K562 (cell line): ENCODE measurements at regions not wholly inside any gene's neighbourhood (a gene's known extent, or its start where the extent isn't known, plus 50 kb on each side); places are given as distances from the start of the nearest gene placed in this dataset.
A peak's percentile ranks its signal among the peaks of the same experiment; 100 is the strongest.

Source experiments
- ATAC-seq: fragments of 200-7000 bp; cut with Tn5 transposase; 3 replicates; pipeline ENCODE4 v1.9.1; 2020; ENCODE audit warnings: moderate library complexity
- BruUV-seq: library from RNA; stranded (reverse); fragments of 400-500 nt; replicated peaks from 2 replicates; lab custom pipeline; 2021; lab: Mats Ljungman, UMichigan
- CTCF ChIA-PET: fragments of 300-600 bp; formaldehyde crosslinking; extraction: SDS; loops from one replicate; lab custom pipeline; 2021; ENCODE audit warnings: low intra/inter-chr PET ratio; lab: Yijun Ruan, JAX
- POLR2A ChIA-PET: fragments of 300-600, 350-650 bp; sonication (Branson Sonifier 250); formaldehyde crosslinking; extraction: SDS; loops from one replicate; lab custom pipeline; 2021; ENCODE audit warnings: antibody characterized with exemption, inconsistent platforms; lab: Yijun Ruan, JAX
- DNase-seq, 4 experiments: peaks; one replicate each; pipeline versions ENCODE4 v3.0.0 to v3.0.0-alpha.2; 2011 to 2018; ENCODE audit warnings: low spot score in 3 of 4, mixed read lengths in 3 of 4; ENCODE audit errors: extremely low read depth in 1 of 4
- FAIRE-seq: peaks from 2 replicates; lab custom pipeline; 2011; peaks lifted over from hg19 to GRCh38; lab: Jason Lieb, UNC
- H2AFZ ChIP-seq: 2 replicates; pipeline ENCODE4 v1.6.0; 2011; ENCODE audit warnings: low read depth, low read length, control low read depth, inconsistent platforms
- H3K27ac ChIP-seq: fragments of 200-600 bp; 3 replicates; pipeline ENCODE4 v1.8.0; 2011; ENCODE audit warnings: low read depth, mild to moderate bottlenecking, control low read depth, inconsistent platforms, low read length, moderate library complexity, mixed read lengths; ENCODE audit errors: extremely low read depth
- H3K27me3 ChIP-seq, 2 experiments: fragments of 300-600 bp in 1 of 2; 2 replicates in 1 of 2; 3 replicates in 1 of 2; pipeline versions ENCODE4 v1.6.0 to v1.8.0; 2011; ENCODE audit warnings: inconsistent platforms in 2 of 2, low read length in 2 of 2, mild to moderate bottlenecking in 1 of 2, mixed read lengths in 1 of 2, moderate library complexity in 1 of 2; ENCODE audit not compliant: control insufficient read depth in 2 of 2, insufficient read depth in 2 of 2
- H3K36me3 ChIP-seq: fragments of 300-600 bp; 3 replicates; pipeline ENCODE4 v1.8.0; 2011; ENCODE audit warnings: mild to moderate bottlenecking, low read length, inconsistent platforms; ENCODE audit not compliant: control insufficient read depth, insufficient read depth
- H3K4me1 ChIP-seq, 2 experiments: fragments of 200-600 bp in 1 of 2; replicated peaks in 1 of 2; 2 replicates in 1 of 2; 3 replicates in 1 of 2; pipeline versions ENCODE4 v1.5.1 to v1.8.0; 2011; ENCODE audit warnings: inconsistent platforms in 2 of 2, low read length in 2 of 2, mild to moderate bottlenecking in 1 of 2, mixed read lengths in 1 of 2, moderate library complexity in 1 of 2; ENCODE audit not compliant: control insufficient read depth in 2 of 2, insufficient read depth in 2 of 2
- H3K4me2 ChIP-seq: 2 replicates; pipeline ENCODE4 v1.6.1; 2011; ENCODE audit warnings: low read length, control low read depth, inconsistent platforms, mixed read lengths; ENCODE audit not compliant: insufficient read depth
- H3K4me3 ChIP-seq: fragments of 200-600 bp; sonication (generic), shearing (Covaris generic); 2 replicates; pipeline ENCODE4 v1.5.1; 2016; ENCODE audit warnings: control low read depth, inconsistent platforms
- H3K79me2 ChIP-seq: fragments of 200-600 bp; 3 replicates; pipeline ENCODE4 v1.8.0; 2011; ENCODE audit warnings: low read length, inconsistent platforms; ENCODE audit not compliant: control insufficient read depth, insufficient read depth
- H3K9ac ChIP-seq, 2 experiments: 2 replicates each; pipeline versions ENCODE4 v1.6.0 to v1.6.1; 2011; ENCODE audit warnings: low read depth in 2 of 2, low read length in 2 of 2, control low read depth in 1 of 2, inconsistent platforms in 1 of 2, mild to moderate bottlenecking in 1 of 2, mixed read lengths in 1 of 2; ENCODE audit not compliant: insufficient read depth in 1 of 2
- H3K9me1 ChIP-seq: one replicate; pipeline ENCODE4 v1.6.0; 2011; ENCODE audit warnings: inconsistent platforms, mild to moderate bottlenecking, low read length, moderate library complexity; ENCODE audit not compliant: control insufficient read depth, insufficient read depth
- H3K9me3 ChIP-seq: replicated peaks from 2 replicates; pipeline ENCODE4 v1.5.1; 2011; ENCODE audit warnings: low read depth, low read length, inconsistent platforms; ENCODE audit not compliant: control insufficient read depth, insufficient read depth
- H4K20me1 ChIP-seq: replicated peaks from 2 replicates; pipeline ENCODE4 v1.6.1; 2011; ENCODE audit warnings: low read length, inconsistent platforms, mixed read lengths; ENCODE audit not compliant: control insufficient read depth, insufficient read depth
- CEBPG ChIP-seq, 3 experiments: fragments of 200-800 bp in 1 of 3; sonication (Bioruptor generic) in 1 of 3; sonication (generic) in 1 of 3; formaldehyde crosslinking in 1 of 3; IDR thresholded peaks in 2 of 3; conservative IDR thresholded peaks in 1 of 3; 2 replicates each; pipeline versions ENCODE4 v1.6.1 to v1.8.0; 2016 to 2022; ENCODE audit warnings: missing compliant biosample characterization in 2 of 3, missing genetic modification characterization in 2 of 3, mild to moderate bottlenecking in 1 of 3, missing genetic modification reagents in 1 of 3
- KDM4B ChIP-seq, 2 experiments: fragments of 450-650 bp in 1 of 2; sonication (generic) in 1 of 2; IDR thresholded peaks; 2 replicates each; pipeline ENCODE4 v1.6.1; 2016 to 2017; ENCODE audit warnings: borderline replicate concordance in 2 of 2, antibody characterized with exemption in 1 of 2, low read depth in 1 of 2, mild to moderate bottlenecking in 1 of 2
- MAFG ChIP-seq: fragments of 450-650 bp; conservative IDR thresholded peaks from 2 replicates; pipeline ENCODE4 v1.6.1; 2016; ENCODE audit warnings: missing genetic modification characterization, missing compliant biosample characterization
- SMC3 ChIP-seq: conservative IDR thresholded peaks from 2 replicates; pipeline ENCODE4 v1.6.1; 2011; ENCODE audit warnings: low read depth, low read length, improper control_type of control experiment; ENCODE audit not compliant: insufficient read depth
- STAT5A ChIP-seq: IDR thresholded peaks from 2 replicates; pipeline ENCODE4 v1.6.1; 2012; ENCODE audit warnings: low read length, inconsistent platforms, borderline replicate concordance
- ZFP1 ChIP-seq: fragments of 450-650 bp; formaldehyde crosslinking; IDR thresholded peaks from 2 replicates; pipeline ENCODE4 v1.4.0; 2020; ENCODE audit warnings: mild to moderate bottlenecking, mixed read lengths
- ZNF609 ChIP-seq: sonication (generic); formaldehyde crosslinking; IDR thresholded peaks from 2 replicates; pipeline ENCODE4 v1.8.1; 2023; ENCODE audit warnings: missing genetic modification reagents, mild to moderate bottlenecking, borderline replicate concordance
- WGBS: fragments of 100-300 bp; shearing (Covaris generic); methylation state at CpG from one replicate; pipeline ENCODE4 v1.1.6; 2016; ENCODE audit warnings: low coverage, mixed read lengths; ENCODE audit not compliant: insufficient coverage; ENCODE audit errors: missing lambda C conversion rate; 5-methylcytosine and 5-hydroxymethylcytosine counted together
- in situ Hi-C: fragments of 300-500 bp; cut with MboI; formaldehyde crosslinking; loops from 4 replicates; pipeline ENCODE4 v1.15.0; 2018; ENCODE audit warnings: inconsistent platforms, mixed read lengths
- intact Hi-C: fragments of 100-400 bp; cut with micrococcal nuclease; formaldehyde crosslinking; loops from 2 replicates; pipeline ENCODE4 v1.14.2; 2022
- TF ChIP-seq, protein P1 (sequence below): sonication (generic); IDR thresholded peaks from 2 replicates; pipeline ENCODE4 v1.6.1; 2016

DNA sequence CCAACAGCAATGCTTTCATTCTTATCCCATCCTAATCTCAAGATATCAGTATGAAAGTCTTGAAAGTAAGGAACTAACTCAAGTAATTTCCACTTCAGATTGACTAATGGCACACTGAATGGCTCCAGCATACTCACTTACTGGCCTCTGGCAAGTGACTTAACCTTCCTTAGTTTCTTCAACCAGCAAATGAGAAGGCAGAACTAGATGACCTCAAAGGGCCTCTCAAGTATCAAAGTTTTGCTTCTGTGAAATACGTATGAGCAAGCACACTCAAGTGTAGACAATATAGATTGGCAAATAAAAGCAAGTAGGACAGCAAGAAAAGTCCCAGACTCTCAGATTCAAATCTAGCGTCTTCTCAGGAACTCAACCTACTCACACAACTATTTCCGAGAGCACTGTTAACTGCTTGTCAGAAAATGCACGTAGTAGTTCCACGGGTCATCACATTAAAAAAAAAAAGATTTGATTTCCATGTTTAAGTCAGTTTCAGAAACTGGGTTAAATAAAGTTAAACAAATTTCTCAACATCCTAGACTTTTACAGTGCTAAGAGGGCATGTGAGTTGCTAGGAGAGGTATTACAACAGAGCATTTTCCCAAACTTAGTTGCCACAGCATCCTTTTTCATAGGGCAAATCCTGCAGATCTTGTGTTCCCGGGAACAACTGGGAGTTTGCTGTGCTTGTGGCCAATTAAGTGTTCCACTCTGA lies 276.9 kb upstream of the KLF14 start:
- ATAC-seq (no peak), FAIRE-seq (no peak)
- no TSS peak for BruUV-seq
- Histone ChIP-seq H3K4me2 (no peak overlapping the region), H3K27ac (no peak overlapping the region), H3K4me1 (peaks cover 18 to 21% of the 10 kb centered on the region in 2 experiments), H3K36me3 (no peaks in the 10 kb centered on the region), H3K79me2 (no peaks in the 10 kb centered on the region), H4K20me1 (peaks cover 5% of the 10 kb centered on the region; the same call in 1 of the 2 replicates)
- CTCF ChIA-PET, result no interaction called here
- intact Hi-C loops, result no loop called here
- 75% methylated on average over 6 of the region's 6 CpGs for WGBS
- no peak for TF ChIP-seq STAT5A
- TF ChIP-seq, protein P1, sequence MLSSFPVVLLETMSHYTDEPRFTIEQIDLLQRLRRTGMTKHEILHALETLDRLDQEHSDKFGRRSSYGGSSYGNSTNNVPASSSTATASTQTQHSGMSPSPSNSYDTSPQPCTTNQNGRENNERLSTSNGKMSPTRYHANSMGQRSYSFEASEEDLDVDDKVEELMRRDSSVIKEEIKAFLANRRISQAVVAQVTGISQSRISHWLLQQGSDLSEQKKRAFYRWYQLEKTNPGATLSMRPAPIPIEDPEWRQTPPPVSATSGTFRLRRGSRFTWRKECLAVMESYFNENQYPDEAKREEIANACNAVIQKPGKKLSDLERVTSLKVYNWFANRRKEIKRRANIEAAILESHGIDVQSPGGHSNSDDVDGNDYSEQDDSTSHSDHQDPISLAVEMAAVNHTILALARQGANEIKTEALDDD, result peak; percentile 38; the same call in 1 of the 2 replicates
- TF ChIP-seq, all 486 proteins: peak for 1
- in situ Hi-C loops, result no loop called here
- Histone ChIP-seq H3K4me3 (no peak overlapping the region), H2AFZ (no peak overlapping the region), H3K9ac (no peak overlapping the region), H3K9me3 (no peaks in the 10 kb centered on the region), H3K27me3 (no peaks in the 10 kb centered on the region), H3K9me1 (no peaks in the 10 kb centered on the region)
- no peak for DNase-seq
- POLR2A ChIA-PET, result interaction anchor here (1.2 kb wide), 1 partner anchor 71 kb away, joined by 3 read pairs; no protein-coding TSS in a partner anchor

DNA sequence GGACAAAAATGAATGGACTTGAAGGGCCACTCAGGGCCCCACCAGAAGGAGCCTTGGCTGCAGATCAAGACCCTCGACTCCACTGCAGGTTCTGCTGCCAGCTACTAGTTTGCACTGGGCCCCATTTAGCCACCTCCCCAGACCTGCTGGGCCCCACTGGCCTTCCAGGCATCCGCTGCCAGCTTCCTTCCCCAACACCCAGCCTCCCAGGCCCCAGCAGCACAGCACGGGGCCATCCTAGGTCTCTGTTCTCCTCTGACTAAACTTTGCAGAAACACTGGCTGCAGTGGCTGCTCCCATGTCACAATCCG lies 277.4 kb upstream of the KLF14 start:
- H2AFZ ChIP-seq, result no peak overlapping the region
- WGBS, result 76% methylated on average over 4 of the region's 4 CpGs
- no peak for FAIRE-seq
- BruUV-seq, result no TSS peak
- intact Hi-C loops (no loop called here), in situ Hi-C loops (no loop called here)
- DNase-seq, result no peak
- no peak overlapping the region for H3K4me3 ChIP-seq
- no peak overlapping the region for H3K4me2 ChIP-seq
- ChIA-PET POLR2A (interaction anchor here (1.2 kb wide), 1 partner anchor 71 kb away, joined by 3 read pairs; no protein-coding TSS in a partner anchor), CTCF (no interaction called here)
- H3K9me1 ChIP-seq, result no peaks in the 10 kb centered on the region
- H3K79me2 ChIP-seq, result no peaks in the 10 kb centered on the region
- no peaks in the 10 kb centered on the region for H3K36me3 ChIP-seq
- no peak for ATAC-seq
- H3K9me3 ChIP-seq, result no peaks in the 10 kb centered on the region
- H4K20me1 ChIP-seq, result peaks cover 5% of the 10 kb centered on the region; the same call in 1 of the 2 replicates
- H3K27ac ChIP-seq, result no peak overlapping the region
- peak overlapping the region in 1 of 2 experiments; percentile 74; a peak in 1 of 4 replicates for H3K9ac ChIP-seq
- H3K27me3 ChIP-seq, result no peaks in the 10 kb centered on the region
- peaks cover 18 to 21% of the 10 kb centered on the region in 2 experiments for H3K4me1 ChIP-seq
- TF ChIP-seq ZFP1 (no peak), SMC3 (no peak), KDM4B (IDR thresholded peaks at IDR 0.05; ENCODE audit: borderline replicate concordance in 2 of 2, low read depth in 1 of 2) (no peak), MAFG (no peak), CEBPG (CRISPR knock-in tag; IDR thresholded peaks at IDR 0.05) (peak; percentile 23; the same call in 1 of the 2 replicates), CEBPG (tag; conservative IDR thresholded peaks at IDR 0.05 in 1 of 2, IDR thresholded peaks at IDR 0.05 in 1 of 2) (no peak), ZNF609 (CRISPR knock-in tag) (0 out of 2 replicates have a peak, but pooled peaks have one; percentile 28)
